SK-N-MC (cell line): ENCODE measurements at regions not wholly inside any gene's neighbourhood (a gene's known extent, or its start where the extent isn't known, plus 50 kb on each side); places are given as distances from the start of the nearest gene placed in this dataset.

ENCODE experiments used
- EZH2 ChIP-seq: fragments of 200-600 bp; sonication (generic); IDR thresholded peaks from one replicate; pipeline ENCODE4 v1.6.1; 2017; ENCODE audit warnings: antibody characterized with exemption
- FOXP2 ChIP-seq: optimal IDR thresholded peaks from 2 replicates; pipeline ENCODE3; 2011; ENCODE audit warnings: mild to moderate bottlenecking, moderate library complexity; ENCODE audit not compliant: insufficient read depth; ENCODE audit errors: extremely low read length, control extremely low read depth
- POLR2AphosphoS5 ChIP-seq: IDR thresholded peaks from 2 replicates; pipeline ENCODE4 v1.6.1; 2012; ENCODE audit warnings: mild to moderate bottlenecking, low read depth, low read length, borderline replicate concordance

GRCh38 chr3:99394831-99395778, 243.3 kb upstream of the COL8A1 start:
- no peak for TF ChIP-seq POLR2AphosphoS5
- no peak for TF ChIP-seq EZH2
- TF ChIP-seq FOXP2, result no peak
